GM19463 (cell line): ENCODE measurements at regions not wholly inside any gene's neighbourhood (a gene's known extent, or its start where the extent isn't known, plus 50 kb on each side); places are given as distances from the start of the nearest gene placed in this dataset.

Experiments
- ATAC-seq: cut with Tn5 transposase; IDR thresholded peaks from one replicate; pipeline ENCODE4 v1.9.1; 2021; ENCODE audit warnings: mild to moderate bottlenecking, moderate library complexity; ENCODE audit not compliant: unreplicated experiment

DNA sequence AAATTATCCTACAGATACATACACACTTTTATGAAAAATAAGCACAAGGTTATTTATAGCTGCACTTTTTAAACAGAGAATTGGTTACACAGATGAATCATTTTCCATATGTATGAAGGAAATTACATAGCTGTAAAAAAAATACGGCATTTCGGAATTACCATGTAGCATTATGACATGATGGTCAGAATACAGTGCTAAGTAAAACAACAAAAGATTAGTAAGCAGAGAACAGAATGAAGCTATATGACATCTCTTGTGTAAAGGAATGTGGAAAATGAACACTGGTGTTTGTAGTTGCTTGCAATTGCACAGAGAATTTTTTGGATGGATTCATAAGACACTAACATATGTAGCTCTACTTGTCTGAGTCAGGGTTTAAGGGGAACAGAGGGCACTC, 1222.0 kb upstream of the PRKX start:
- ATAC-seq = no peak

DNA sequence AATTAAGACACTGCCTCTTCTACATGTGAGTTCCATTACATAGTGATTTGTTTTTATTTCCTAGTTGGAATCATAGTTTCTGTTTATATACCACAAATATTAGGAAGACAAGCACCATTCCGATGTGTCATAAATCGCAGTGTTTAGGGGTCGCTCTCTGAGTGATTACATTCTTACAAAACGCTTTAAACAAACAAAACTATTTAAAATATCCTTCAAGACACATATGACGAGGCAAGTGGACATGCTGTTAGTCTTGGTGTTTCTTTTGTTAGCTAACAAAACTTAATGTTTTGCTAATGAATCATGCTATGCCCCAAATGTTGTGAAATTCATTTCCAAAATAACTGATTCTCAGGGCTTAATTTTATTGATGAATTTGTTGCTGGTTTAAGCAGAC, 1219.3 kb upstream of the PRKX start:
- no peak for ATAC-seq

DNA sequence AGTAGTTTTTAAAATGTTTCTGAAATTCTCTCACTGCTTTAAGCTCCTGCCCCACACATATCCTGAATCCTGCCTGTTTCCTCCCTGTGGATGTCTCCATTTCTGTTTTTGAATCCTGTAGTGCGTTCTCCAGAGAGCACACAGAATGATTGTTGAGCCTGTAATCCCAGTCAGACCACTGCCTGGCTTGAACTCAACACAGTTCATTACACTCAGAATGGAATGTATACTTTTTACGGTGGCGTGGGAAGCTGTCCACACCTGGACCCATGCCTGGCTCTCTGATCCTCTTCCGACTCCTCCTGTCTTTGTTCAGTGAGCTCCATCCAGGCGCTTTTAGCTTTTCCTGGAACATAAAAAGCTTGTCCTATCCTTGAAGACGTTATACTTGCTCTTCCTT, 1217.0 kb upstream of the PRKX start:
- ATAC-seq = no peak

DNA sequence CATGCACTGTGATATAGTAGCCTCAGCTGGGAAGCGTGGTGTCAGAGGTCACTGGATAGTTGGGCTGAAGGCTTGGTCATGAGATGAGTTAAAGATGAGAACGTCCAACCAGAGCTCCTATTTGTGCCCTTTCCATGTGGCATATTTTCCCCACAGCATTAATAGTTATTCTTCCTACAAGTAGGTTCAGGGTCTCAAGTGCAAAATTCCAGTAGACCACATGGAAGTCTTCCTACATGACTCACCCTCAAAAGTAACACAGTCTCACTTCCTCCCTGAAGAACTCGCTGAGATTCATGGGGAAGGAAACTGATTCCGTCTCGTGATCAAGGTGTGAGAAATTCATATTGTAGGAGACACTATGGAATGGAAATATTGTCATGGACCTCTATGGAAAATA, 1212.5 kb upstream of the PRKX start:
- ATAC-seq = no peak

DNA sequence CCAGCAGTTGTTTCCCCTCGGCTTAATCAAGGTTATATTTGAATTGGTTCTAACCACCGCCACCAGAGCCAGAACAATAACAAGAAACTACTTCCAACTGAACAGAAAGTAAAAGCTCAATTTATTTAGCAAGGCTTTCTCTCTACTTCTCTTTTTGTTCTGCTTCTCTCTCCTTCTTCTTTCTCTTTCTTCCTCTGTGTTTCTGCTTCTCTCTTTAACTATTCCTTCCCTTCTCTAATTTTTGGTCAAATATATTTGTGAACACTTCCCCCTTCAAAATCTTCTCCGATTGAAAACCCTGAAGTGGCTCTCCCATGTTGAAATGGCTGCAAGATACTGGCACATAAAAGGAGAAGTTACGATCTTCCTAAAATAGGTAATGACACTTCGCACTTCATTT, 1195.9 kb upstream of the PRKX start:
- ATAC-seq = no peak

DNA sequence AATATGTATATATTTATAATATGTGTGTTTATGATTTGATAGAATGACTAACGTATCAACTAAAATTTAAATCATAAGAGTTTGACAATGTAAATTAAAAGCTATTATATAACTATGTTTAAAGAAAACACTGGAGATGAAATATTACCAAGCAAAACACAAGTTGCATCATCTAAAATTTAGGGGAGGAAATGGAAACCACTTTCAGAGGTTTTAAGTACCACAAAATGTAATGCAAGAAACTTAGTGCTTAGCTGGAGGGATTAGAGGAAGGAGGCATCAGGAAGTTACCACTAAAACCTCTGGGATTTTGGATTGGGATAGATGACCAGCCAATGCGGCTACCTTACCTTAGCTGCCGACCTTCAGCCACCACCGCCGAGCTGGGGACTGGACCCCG, 1192.1 kb upstream of the PRKX start:
- no peak for ATAC-seq

DNA sequence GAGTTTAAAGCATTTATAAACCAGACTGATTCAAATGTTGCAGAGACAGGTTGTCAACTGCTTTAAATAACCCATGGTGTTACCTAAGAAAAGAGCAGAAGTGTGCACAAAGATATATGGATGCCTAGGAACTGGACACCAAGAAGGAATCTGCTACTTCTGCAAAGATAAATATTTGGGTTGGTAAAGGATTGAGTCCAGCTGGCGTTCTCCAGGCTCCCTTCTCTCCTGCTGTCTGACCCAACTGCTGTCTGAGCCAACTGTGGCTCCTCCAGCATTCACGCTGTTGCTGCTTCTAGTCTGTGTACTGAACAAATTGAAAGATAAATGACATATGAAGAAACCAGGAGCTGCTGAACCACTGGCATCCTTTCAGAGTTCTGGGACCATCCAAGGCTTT, 1167.8 kb upstream of the PRKX start:
- ATAC-seq = no peak

DNA sequence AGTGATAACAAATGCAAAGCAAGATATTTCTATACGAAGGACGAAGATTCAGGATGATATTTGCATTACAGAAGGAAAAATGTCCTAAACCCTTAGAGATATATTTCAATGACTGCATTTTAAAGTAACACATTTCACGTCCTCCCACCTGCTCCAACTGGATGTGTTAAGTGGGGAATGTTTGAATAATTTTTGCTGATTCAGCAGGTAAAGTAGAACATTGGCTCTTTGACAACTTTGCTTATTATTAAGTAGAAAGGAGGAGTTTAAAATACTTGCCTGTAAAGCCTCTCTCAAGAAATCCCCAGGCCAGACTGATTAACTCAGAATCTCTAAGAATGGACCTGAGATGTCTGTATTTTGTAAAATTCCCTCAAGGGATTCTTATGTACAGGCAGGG, 1165.2 kb upstream of the PRKX start:
- ATAC-seq = no peak

DNA sequence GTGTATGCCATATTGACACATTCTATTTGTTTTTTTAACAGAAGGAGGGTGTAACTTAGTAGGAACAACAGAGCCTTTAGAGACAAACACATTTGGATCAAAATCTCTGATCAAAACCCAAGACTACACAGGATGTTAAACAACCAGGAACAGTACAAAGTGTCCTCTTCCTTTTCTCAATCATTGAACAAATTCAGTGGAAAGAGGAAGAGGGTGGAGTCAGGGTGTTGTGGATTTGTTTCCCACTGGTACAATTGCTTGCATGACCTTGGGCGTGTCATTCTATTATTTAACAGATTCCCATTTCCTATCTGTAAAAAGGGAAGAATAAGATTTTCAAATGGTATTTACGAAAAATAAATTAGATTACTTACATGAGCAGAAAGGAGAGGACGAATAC, 1162.8 kb upstream of the PRKX start:
- ATAC-seq = no peak

DNA sequence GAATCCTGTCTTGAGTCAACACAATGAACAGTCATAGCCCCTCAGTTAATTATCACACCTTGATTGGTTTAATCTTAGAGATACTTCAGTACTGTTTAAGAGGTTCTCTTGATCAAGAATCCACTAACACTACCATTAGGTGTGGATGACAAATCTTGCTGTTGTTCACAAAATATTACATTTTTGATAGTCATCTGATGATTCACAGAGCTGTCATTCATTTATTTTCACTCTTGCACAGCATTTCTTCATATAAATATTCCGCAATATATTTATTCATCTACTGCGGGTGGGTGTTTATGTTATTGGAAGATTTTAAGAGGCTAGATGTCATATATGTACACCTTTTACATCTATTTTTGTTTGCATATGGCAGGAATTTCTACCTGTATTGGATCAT, 1138.1 kb upstream of the PRKX start:
- ATAC-seq = no peak

DNA sequence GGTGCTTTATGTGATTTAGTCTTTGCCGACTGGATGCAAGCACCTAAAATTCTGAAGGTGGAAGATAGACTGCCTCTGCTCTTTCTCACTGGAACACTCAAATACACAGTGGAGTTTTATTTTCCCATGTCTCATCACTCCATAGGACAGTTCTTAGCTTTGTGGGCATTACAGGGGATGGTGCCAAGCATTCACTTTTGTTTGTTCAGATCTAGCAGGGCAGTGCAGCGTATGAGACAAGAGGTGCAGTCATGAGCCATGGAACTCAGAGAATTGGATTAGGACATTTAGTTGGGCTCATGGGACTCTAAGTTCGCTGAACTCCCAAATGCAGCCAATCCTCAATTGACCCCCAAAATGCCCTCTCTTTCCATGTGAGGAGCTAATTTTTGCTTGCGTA, 1136.9 kb upstream of the PRKX start:
- no peak for ATAC-seq

DNA sequence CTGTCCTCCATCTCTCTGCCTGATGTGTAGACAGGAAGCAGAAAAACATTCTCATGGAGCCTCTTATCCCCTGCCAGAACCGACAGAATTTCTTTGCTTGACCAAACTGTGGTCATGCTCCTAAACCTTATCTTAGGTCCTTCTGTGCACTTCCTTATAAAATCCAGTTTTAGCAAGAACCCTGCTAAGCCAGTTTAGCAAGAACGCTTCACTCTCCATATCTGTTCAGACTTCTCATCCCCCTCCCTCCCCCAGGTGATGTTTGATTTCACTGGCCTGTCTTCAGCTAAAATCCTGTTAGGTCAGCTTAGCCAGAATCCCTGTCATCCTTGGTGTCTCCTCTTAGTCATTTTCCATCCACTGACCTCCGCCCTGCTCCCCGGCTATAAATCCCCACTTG, 1130.9 kb upstream of the PRKX start:
- no peak for ATAC-seq

DNA sequence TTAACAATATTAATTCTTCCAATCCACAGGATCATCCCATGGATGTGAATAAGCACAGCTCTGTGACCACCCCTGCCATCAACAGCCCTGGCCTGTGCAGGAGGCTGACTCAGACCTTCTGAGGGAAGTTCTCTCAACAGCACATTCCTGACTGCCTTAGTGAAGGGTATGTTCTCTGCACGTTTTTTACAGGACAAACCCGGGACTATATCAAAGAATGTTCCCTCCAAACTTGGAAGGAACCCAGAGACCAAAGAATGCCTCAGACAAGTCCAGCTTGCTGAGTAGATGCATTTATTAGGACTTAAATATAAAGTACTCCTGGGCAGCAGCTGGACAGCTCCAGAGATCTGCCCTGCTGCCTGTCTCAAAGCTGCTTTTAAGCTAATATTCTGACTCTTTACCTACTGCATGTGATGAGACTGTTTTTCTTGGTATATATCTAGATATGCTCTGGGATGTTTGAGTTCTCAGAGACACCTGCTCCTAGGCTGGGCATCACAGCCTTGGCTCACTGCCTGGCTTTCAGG, 1127.8 kb upstream of the PRKX start:
- no peak for ATAC-seq

DNA sequence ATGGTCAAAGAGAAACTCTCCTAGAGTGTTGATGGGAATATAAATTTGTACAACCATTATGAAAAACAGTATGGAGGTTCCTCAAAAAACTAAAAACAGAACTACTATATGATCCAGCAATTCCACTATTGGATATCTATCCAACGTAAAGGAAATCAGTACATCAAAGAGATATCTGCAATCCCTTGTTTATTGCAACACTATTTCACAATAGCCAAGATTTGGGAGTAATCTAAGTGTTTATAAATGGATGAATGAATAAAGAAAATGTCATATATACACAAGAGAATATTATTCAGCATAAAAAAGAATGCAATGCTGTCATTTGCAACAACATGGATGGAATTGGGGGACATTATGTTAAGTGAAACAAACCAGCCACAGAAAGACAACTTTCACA, 1118.1 kb upstream of the PRKX start:
- ATAC-seq = no peak

DNA sequence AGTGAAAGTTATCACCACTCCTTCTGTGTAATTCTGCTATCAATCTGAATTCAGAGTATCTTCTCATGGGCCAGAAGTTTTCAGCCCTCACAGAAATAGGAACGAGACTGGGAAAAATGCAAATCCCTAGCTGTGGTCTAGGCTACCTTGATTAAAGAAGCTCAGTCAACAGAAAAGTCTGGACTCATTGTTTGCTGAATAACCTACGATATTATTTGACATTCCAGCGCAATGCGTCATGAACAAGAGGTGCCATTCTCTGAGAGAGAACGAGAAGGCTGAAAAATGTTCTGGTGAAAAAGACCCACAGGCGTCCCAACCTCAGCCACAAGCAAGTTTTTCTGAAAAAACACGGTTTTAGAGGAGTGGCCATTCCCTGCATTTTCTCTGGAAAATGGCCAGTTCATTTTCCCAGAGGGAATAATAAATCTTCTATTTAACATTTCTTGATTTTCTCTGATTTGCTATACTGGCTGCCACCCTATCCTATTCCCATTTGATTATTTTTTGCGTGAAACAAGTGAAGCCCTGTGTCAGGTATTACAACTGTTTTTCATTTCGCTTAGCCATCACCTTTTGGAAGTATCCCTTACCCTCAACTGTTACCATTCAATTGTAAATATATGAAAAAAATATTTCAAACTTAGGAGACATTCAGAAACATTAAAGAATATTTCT, 1117.6 kb upstream of the PRKX start:
- no peak for ATAC-seq

DNA sequence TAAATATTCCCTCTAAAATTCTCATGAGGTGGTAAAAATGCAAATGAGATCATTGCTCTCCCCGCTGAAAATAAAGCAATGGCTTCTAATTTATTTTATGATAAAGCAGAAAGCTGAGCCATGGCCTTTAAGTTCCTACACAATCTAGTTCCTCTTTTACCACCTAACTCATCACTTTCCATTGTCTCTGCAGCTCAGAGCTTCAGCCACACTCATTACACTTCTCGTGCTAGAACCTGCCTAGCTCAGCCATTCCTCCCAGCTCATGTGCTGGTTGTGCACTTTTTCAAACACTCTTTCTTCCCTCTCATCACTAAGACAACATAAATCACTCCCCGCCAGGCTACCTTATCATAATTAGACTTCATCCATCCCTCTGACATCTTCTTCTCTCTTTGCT, 1112.1 kb upstream of the PRKX start:
- no peak for ATAC-seq

DNA sequence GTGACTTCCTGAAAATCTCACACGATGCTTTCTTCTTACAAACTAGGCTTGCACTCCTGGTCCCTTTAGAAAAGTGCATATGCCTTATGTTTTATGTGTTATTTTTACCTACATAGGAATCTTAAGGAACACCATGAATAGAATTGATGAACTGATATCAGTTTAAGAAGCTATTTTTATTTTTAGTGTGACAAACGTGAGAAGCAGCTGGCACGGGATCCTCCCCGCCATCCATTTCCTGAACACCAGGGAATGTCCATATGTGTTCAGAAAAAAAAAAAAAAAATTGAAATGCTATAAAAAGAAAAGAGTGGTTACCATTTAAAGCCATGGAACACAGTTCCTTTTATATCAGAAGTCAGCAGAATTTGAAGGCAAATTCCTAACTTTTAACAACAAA, 1096.1 kb upstream of the PRKX start:
- ATAC-seq = no peak

DNA sequence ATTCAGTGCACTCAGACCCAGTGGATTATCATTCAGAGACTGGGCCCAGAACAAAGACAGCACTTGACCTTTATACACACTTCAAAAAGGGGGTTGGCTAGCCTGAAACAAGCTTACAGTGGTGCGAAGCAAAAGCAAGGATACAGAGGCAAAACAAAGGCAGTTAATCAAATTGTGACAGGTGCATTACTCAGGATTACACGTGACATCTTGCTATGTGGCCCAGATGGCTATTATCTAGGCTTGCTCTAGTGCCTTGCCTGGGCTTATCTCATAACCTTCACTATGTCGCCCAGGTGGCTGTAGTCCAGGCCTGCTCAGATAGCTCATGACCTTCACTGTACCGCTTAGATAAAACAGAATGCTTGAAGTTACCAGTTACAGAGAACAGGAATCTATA, 1092.1 kb upstream of the PRKX start:
- ATAC-seq = no peak

DNA sequence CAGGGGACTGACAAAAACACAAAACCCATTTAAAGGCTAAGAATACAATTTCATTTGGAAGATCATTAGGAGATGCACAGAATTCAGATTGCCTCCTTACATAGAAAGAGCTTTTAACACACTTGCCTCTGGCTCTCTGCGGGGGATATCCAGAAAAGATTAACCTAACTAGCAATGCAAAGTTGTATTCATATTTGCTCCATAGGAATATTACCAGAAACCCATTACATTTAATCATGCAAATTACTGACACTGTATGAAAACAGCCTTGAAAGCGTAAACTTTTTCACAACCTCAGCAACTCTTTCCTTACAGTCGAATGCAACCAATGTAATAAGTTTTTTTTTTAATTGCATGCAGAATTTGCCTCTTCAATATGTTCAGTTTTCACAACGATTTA, 1087.3 kb upstream of the PRKX start:
- ATAC-seq = no peak

DNA sequence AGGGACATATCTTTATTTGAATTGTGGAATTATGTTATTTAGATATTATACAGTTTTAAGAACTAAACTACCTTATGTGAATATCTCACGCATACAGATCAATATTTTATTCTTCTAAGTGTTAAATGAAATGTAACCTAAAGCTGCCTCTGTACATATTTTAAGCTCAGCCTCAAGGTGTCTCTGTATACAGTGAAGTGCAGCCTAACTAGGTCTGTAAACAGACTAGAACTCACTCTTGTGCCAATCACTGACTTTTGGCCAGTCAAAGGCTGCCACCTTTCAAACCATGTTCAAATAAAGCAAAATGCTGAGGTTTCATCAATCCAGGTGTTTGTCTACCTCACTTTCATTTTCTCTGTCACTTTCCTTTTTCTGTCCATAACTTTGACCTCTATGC, 1074.5 kb upstream of the PRKX start:
- ATAC-seq = no peak

DNA sequence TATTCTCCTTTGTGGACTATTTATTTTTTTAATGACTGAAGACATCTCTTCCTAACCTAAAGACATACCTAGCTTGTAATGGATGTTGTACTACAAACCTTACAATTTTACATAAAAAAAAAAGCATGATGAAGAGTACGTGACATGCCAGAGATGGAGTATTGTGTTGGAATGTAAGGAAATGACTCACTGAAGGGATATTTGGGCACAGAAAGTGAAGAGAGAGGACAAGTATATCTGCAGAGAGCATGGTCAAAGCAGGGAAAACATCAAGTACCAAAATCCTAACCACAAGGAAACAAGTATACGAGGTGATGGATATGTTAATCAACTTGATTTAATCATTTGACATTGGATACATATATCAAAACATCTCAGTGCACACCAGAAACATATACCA, 1051.4 kb upstream of the PRKX start:
- no peak for ATAC-seq

DNA sequence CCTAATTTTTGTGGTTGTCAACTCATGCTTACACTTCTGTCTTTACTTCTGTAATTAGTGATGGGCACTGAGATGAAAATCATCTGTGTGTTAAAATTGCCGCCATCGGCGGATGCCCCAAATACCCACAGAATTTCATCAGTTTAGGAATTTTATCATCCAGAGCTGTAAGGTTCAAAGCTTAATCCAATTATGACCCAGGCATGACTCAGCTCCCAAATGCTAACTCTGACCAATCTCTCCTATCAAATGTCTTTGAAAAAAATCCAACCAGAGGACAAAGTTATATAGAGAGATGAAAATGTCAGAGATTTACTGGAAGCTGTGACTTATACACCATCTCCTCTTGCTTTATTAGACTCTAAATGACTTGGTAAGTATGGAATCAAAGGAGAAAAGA, 1048.7 kb upstream of the PRKX start:
- no peak for ATAC-seq

DNA sequence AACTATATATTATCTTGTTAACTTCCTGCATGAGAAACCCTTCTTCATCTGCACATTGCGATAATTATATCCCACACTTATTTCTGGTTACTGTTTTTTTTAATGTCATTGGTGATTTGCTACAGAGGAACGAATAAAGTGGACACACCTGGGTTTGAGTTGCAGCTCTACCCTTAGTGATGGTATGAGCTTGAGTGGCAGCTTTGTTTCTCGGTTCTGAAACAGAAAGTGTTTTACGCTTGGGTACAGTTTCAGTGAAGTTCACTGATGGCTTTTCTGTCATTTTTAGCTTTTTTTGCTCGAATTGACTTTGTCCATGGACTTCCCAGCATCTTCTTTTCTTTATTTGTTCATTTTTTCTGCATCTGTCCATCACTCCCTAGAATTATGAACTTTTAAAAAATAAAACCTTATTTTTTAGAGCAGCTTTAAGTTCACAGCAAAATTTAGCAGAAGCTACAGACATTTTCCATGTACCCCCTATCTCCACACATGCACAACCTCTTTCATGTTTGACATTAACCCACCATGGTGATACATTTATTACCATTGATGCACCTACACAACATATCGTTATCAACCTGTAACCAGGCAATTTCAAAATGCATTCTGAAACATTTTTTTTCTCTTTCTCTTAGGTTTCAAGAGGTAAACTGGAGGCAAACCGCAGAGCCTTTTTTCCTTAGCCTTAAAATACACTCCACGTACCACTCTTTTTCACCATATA, 1041.6 kb upstream of the PRKX start:
- peak; percentile 85 for ATAC-seq
